ENCODE measurements at regions not wholly inside any gene's neighbourhood (a gene's known extent, or its start where the extent isn't known, plus 50 kb on each side); places are given as distances from the start of the nearest gene placed in this dataset.

DNA sequence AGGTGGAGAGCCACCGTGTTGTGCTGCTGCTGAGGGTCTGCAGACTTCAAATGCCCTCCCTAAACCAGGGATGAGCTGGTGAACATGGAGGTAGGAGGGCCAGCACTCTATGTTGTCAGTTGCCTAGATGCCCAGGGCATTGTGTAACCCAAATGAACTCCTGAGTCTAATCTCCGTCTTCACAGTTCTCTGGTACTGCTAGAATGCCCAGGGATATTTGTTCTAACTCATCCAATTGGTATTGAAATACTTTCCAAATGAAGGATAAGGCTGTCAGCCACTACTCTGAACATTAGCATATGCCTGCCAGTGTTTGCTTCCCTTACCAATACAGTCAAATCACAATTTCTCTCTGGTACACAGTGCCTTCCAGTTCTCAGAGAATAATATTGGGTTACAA, 492.6 kb downstream of the SLC4A3 start:
- TF ChIP-seq, protein P1, sequence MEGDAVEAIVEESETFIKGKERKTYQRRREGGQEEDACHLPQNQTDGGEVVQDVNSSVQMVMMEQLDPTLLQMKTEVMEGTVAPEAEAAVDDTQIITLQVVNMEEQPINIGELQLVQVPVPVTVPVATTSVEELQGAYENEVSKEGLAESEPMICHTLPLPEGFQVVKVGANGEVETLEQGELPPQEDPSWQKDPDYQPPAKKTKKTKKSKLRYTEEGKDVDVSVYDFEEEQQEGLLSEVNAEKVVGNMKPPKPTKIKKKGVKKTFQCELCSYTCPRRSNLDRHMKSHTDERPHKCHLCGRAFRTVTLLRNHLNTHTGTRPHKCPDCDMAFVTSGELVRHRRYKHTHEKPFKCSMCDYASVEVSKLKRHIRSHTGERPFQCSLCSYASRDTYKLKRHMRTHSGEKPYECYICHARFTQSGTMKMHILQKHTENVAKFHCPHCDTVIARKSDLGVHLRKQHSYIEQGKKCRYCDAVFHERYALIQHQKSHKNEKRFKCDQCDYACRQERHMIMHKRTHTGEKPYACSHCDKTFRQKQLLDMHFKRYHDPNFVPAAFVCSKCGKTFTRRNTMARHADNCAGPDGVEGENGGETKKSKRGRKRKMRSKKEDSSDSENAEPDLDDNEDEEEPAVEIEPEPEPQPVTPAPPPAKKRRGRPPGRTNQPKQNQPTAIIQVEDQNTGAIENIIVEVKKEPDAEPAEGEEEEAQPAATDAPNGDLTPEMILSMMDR (IDR thresholded peaks at IDR 0.05) = no peak
- TF ChIP-seq POLR2A (IDR thresholded peaks at IDR 0.05) = no peak
